ENCODE measurements at regions not wholly inside any gene's neighbourhood (a gene's known extent, or its start where the extent isn't known, plus 50 kb on each side); places are given as distances from the start of the nearest gene placed in this dataset.

DNA sequence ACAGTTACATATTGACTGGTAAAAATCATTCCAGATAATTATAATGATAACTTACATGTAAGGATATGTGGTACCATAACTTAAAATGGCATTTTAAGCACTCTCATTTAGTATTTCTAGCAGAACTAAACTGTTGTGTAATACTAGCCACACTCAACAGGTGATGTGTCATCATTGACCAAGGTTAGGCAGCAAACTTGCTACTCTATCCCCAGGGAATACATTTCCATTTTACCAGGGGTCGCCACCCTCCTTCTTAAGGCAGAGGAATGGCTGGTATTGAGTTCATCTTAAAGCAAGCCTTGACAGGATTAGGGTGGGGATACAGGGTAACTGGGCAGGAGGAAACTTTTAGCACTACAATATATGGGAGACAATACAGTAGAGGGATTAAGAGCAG lies 259.8 kb upstream of the CAMK1G start:
- no peak overlapping the region for H2AFZ ChIP-seq (ENCODE audit: low read length)
- H3K9me3 ChIP-seq (ENCODE audit: low read length) = no peaks in the 10 kb centered on the region
- no peak overlapping the region for H3K27ac ChIP-seq (ENCODE audit: low read depth, low read length, poor library complexity, severe bottlenecking)
- no peak overlapping the region for H3K4me2 ChIP-seq (ENCODE audit: low read length)
- BruUV-seq (replicated peaks) = no TSS peak
- POLR2A ChIA-PET = no interaction called here
- H4K20me1 ChIP-seq (ENCODE audit: insufficient read depth, low read length) = no peaks in the 10 kb centered on the region
- no peak for DNase-seq (ENCODE audit: low spot score)
- intact Hi-C loops (cut with micrococcal nuclease; ENCODE audit: unreplicated experiment) = no loop called here
- CTCF ChIA-PET (ENCODE audit: unreplicated experiment) = no interaction called here
- H3K79me2 ChIP-seq (ENCODE audit: insufficient read depth, low read depth, low read length) = no peaks in the 10 kb centered on the region
- no peaks in the 10 kb centered on the region for H3K36me3 ChIP-seq (ENCODE audit: insufficient read depth, low read length)
- H3K9me2 ChIP-seq (ENCODE audit: insufficient read depth, low read length) = no peaks in the 10 kb centered on the region
- no peak overlapping the region for H3K4me3 ChIP-seq (ENCODE audit: low read depth, low read length, poor library complexity, severe bottlenecking)
- no peak for TF ChIP-seq EZH2phosphoT487 (IDR thresholded peaks at IDR 0.05; ENCODE audit: borderline replicate concordance, low read depth, low read length)
- TF ChIP-seq, protein P1, sequence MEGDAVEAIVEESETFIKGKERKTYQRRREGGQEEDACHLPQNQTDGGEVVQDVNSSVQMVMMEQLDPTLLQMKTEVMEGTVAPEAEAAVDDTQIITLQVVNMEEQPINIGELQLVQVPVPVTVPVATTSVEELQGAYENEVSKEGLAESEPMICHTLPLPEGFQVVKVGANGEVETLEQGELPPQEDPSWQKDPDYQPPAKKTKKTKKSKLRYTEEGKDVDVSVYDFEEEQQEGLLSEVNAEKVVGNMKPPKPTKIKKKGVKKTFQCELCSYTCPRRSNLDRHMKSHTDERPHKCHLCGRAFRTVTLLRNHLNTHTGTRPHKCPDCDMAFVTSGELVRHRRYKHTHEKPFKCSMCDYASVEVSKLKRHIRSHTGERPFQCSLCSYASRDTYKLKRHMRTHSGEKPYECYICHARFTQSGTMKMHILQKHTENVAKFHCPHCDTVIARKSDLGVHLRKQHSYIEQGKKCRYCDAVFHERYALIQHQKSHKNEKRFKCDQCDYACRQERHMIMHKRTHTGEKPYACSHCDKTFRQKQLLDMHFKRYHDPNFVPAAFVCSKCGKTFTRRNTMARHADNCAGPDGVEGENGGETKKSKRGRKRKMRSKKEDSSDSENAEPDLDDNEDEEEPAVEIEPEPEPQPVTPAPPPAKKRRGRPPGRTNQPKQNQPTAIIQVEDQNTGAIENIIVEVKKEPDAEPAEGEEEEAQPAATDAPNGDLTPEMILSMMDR (conservative IDR thresholded peaks at IDR 0.05; ENCODE audit: low read length) = no peak
- H3K4me1 ChIP-seq (ENCODE audit: insufficient read depth, low read length, poor library complexity, severe bottlenecking) = no peaks in the 10 kb centered on the region

DNA sequence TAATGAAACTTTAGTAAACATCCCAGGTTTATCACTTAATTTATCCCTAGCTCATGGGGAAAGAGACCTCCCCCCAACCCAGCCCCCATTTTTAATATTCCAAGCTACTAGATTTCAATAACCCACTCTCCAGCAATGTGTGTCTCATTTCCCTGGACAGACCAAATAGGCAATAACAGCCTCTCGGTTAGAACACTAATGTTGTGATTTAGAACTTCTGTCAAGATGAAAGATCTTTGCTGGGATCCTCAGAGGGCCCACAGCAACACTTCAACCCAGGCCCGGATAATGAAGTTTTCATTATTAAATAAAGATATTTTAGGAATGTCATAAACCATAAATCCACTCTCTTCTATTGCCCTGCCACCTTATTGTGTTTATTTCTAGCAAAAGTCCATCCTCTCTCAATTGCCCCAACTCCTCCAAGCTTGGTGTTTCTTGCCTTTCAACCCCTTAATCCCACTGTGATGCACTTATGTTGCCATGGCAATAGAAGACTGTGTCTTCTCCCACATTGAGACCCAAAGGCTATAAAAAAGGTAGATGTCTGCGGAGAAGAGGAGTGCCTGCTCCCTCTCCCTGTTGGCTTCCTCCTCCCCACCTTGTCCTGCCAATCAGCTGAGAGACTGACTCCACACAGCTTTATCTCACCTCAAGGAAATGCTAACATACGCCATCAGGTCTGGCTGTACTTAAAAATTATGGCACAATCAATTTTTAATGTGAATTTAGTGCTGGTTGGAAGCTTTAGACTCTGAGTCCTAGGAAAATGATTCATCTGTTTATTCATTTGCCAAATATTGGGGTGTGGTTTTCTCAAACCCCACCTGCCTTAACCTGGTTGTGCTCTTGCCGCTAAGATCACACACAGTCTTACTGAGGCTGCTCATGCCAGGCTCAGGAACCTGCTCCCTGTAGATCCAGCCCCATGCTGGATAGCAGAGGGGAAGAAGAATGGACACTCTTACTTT lies 258.3 kb upstream of the CAMK1G start:
- H3K79me2 ChIP-seq (ENCODE audit: insufficient read depth, low read depth, low read length) = no peaks in the 10 kb centered on the region
- H3K36me3 ChIP-seq (ENCODE audit: insufficient read depth, low read length) = no peaks in the 10 kb centered on the region
- H3K4me1 ChIP-seq (ENCODE audit: insufficient read depth, low read length, poor library complexity, severe bottlenecking) = no peaks in the 10 kb centered on the region
- no peak overlapping the region for H3K4me2 ChIP-seq (ENCODE audit: low read length)
- H3K9me2 ChIP-seq (ENCODE audit: insufficient read depth, low read length) = no peaks in the 10 kb centered on the region
- no peaks in the 10 kb centered on the region for H3K9me3 ChIP-seq (ENCODE audit: low read length)
- TF ChIP-seq EZH2phosphoT487 (IDR thresholded peaks at IDR 0.05; ENCODE audit: borderline replicate concordance, low read depth, low read length) = no peak
- TF ChIP-seq, protein P1 (conservative IDR thresholded peaks at IDR 0.05; ENCODE audit: low read length) = no peak
- no peak for DNase-seq (ENCODE audit: low spot score)
- CTCF ChIA-PET (ENCODE audit: unreplicated experiment) = no interaction called here
- no TSS peak for BruUV-seq (replicated peaks)
- no peak overlapping the region for H2AFZ ChIP-seq (ENCODE audit: low read length)
- no peak overlapping the region for H3K4me3 ChIP-seq (ENCODE audit: low read depth, low read length, poor library complexity, severe bottlenecking)
- no peak overlapping the region for H3K27ac ChIP-seq (ENCODE audit: low read depth, low read length, poor library complexity, severe bottlenecking)
- intact Hi-C loops (cut with micrococcal nuclease; ENCODE audit: unreplicated experiment) = no loop called here
- no peaks in the 10 kb centered on the region for H4K20me1 ChIP-seq (ENCODE audit: insufficient read depth, low read length)
- POLR2A ChIA-PET = no interaction called here

DNA sequence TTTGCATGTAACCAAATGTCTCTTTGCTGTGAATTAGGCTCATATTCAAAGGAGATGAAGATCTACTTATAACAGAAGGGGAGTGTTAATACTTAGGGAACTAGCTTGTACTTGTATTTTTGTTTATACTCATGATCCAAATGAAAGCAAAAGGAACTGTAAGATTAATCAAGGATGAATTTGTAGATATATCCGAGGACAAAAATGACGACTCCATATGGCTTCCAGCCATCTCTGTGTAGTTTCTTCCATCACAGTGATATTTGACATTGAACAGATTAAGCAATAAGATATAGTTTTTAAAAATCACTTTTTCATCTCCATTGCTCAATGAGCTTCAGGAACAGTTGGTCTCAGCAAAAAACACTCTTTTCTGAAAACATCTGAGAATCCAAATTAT lies 257.4 kb upstream of the CAMK1G start:
- Histone ChIP-seq H4K20me1 (ENCODE audit: insufficient read depth, low read length) (no peaks in the 10 kb centered on the region), H3K36me3 (ENCODE audit: insufficient read depth, low read length) (no peaks in the 10 kb centered on the region), H2AFZ (ENCODE audit: low read length) (no peak overlapping the region), H3K27ac (ENCODE audit: low read depth, low read length, poor library complexity, severe bottlenecking) (no peak overlapping the region), H3K4me1 (ENCODE audit: insufficient read depth, low read length, poor library complexity, severe bottlenecking) (no peaks in the 10 kb centered on the region), H3K4me2 (ENCODE audit: low read length) (no peak overlapping the region), H3K9me3 (ENCODE audit: low read length) (no peaks in the 10 kb centered on the region), H3K9me2 (ENCODE audit: insufficient read depth, low read length) (no peaks in the 10 kb centered on the region), H3K4me3 (ENCODE audit: low read depth, low read length, poor library complexity, severe bottlenecking) (no peak overlapping the region), H3K79me2 (ENCODE audit: insufficient read depth, low read depth, low read length) (no peaks in the 10 kb centered on the region)
- DNase-seq (ENCODE audit: low spot score) = no peak
- no TSS peak for BruUV-seq (replicated peaks)
- TF ChIP-seq, protein P1 (conservative IDR thresholded peaks at IDR 0.05; ENCODE audit: low read length) = no peak
- TF ChIP-seq EZH2phosphoT487 (IDR thresholded peaks at IDR 0.05; ENCODE audit: borderline replicate concordance, low read depth, low read length) = no peak
- ChIA-PET POLR2A (no interaction called here), CTCF (ENCODE audit: unreplicated experiment) (no interaction called here)
- intact Hi-C loops (cut with micrococcal nuclease; ENCODE audit: unreplicated experiment) = no loop called here
